ENCODE measurements at regions not wholly inside any gene's neighbourhood (a gene's known extent, or its start where the extent isn't known, plus 50 kb on each side); places are given as distances from the start of the nearest gene placed in this dataset.

DNA sequence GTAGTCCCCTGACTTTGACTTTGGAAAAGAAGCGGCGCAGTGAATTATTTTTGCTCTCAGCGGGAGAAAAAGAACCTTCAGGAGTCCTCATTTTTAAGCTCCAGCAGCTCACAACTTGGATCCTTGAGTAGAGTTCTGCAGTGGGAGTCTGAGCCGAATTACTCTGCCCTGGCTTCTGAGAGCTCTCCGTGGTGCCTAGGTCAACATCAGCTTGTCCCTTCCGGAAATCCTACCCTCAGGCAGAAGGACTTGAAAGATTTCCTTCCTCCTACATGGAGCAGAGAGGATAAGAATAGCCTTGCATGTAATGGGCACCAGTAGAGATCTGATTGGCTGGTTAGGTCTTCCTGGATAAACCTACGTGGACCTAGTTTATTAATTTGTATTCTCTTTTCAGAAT is 549.7 kb upstream of the TENM3 start:
- no peak for DNase-seq

- no peak for DNase-seq
Observed at GRCh38 chr4:181698221-181698620, 545.0 kb upstream of the TENM3 start.

DNA sequence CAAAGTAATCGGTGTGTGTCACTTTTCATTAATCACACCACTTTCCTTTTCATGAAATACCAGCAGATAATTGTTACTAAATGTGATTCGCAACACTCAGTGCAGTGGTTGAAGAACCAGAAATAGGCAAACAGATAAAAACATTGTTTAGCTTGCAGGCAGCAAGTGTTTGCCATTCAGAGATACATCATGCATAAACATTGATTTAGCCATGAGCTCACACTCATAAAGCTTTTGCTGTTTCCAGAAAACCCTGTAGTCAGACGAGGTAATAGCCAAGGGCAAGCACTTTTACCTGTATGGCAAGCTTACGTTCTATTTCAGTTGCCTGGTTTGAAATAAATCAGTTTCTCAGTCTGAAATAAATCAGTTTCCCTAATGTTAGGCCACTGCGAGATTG is 542.0 kb upstream of the TENM3 start:
- DNase-seq: no peak

GRCh38 chr4:181701894-181702293 is 541.3 kb upstream of the TENM3 start:
- no peak for DNase-seq

GRCh38 chr4:181702864-181703495 is 540.2 kb upstream of the TENM3 start:
- no peak for DNase-seq

DNA sequence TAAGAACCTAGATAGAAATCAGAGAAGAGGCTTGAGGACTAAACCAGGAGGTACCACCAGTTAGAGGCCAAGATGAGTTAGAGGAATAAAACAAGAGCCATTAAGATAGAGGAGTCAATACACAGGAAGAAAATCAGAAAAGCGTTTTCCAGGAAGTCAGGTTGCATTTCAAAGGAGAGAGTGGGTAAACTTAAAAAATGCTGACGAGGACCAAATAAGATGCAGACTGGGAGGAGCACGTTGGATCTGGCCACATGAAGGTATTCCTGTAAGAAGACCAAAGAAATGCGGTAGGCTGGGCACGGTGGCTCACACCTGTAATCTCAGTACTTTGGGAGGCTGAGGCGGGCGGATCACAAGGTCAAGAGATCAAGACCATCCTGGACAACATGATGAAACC is 533.1 kb upstream of the TENM3 start:
- DNase-seq: no peak

GRCh38 chr4:181711387-181711786 is 531.8 kb upstream of the TENM3 start:
- DNase-seq: no peak

GRCh38 chr4:181728305-181728966 is 514.8 kb upstream of the TENM3 start:
- no peak for DNase-seq

GRCh38 chr4:181731900-181732299 is 511.3 kb upstream of the TENM3 start:
- DNase-seq: no peak

GRCh38 chr4:181737744-181738143 is 505.5 kb upstream of the TENM3 start:
- no peak for DNase-seq

GRCh38 chr4:181739031-181739430 is 504.2 kb upstream of the TENM3 start:
- no peak for DNase-seq

DNA sequence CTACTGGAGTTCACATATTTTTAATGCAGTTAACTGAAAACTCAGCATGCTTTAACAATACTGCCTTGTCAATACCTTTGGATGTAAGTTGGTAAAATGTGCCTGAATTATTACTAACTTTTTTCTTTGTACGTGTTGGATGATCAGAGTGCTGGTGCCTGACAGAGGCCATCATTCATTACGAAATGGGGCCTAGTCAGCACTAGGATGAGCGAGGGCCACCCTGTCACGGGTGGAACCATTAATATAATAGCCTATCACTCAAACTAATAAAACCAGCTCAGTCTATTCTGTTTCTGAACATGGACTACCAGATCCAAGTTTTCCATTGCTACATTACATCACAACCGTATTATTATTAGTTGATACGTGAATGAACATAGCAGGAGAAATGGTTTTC is 501.7 kb upstream of the TENM3 start:
- no peak for DNase-seq

DNA sequence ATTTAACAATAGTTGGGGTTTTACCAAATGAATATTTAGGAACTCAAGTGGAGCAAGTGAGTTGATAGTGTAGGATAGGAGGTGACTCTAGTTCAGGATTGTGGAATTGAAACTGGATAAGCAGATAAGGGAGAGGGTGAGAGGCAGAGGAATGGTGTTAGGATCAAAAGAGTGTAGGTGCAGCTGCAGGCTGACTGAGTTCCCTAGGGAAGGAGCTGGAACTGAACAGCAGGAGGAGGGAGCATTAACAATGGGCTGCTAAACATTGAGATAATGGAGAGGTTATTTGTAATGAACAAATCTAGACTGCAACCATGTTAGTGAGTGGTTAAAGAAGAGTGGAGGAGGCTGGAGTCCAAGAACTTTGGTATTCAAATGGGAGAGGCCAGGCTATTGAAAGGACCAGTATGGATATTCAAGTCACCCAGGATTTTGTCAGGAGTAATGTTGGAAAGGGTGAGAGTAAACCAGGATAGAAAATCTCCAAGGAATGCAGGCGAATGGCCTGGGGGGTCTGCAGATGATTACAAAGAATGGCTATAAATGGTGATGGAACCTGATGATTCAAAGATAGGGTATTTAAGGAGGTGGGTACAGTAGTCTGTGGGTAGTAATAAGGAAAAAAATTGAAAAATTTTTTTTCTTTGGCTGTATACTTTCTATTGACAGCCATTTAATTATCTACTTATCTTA is 497.1 kb upstream of the TENM3 start:
- DNase-seq: no peak

DNA sequence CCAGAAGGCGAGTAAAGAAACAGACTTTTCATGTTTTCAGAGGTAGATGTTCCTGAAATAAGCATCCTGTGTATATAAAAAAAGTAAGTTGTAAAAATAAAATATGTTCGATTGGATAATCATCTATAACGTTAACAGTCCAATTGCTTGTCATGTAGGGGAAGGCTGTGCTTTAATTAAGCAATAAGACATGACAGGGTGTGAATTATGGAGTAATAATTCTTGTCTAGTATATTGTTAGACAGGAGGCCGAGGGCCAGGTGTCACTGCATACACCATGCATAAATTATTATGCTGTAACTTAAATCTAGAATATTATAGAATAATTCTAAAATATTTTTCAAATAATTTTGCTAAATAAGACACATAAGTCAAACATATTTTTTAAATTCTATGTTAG is 494.6 kb upstream of the TENM3 start:
- no peak for DNase-seq

GRCh38 chr4:181752516-181752915 is 490.7 kb upstream of the TENM3 start:
- DNase-seq: no peak

GRCh38 chr4:181753207-181753606 is 490.0 kb upstream of the TENM3 start:
- DNase-seq: no peak

GRCh38 chr4:181755846-181756245 is 487.4 kb upstream of the TENM3 start:
- DNase-seq: no peak

DNA sequence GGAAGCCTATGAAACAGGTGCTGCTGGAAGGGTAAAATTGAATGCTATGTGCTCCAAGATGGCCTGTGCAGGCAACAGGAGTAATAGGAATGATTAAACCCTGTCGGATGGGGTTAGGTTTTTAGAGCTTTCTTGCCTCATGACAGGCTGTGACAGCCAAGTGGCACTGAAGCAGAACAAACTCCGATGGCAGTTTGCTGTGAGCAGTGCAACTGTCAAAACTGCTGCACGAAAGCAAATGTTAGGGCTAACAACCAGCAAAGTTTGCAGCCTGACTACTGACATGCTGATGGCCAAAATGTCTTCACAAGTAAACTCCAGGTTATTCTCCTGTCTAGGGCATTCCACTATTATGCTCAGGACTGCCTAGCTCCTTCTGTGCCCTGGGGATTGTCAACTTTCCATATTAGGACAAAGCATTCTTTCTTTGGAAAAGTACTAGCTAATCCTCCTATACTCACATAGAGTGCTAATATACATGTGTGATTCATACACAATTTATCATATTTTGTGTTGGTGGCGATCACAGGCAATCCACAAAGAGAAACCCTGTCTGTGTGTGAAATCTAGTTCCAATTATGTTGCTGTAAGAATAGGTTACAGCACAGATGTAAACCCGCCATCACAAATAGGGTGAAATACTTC is 486.6 kb upstream of the TENM3 start:
- DNase-seq: no peak

- DNase-seq: no peak
Observed at GRCh38 chr4:181757098-181757497, 486.1 kb upstream of the TENM3 start.

- no peak for DNase-seq
Observed at GRCh38 chr4:181757910-181758660, 485.1 kb upstream of the TENM3 start.

GRCh38 chr4:181760560-181760959 is 482.6 kb upstream of the TENM3 start:
- DNase-seq: no peak

DNA sequence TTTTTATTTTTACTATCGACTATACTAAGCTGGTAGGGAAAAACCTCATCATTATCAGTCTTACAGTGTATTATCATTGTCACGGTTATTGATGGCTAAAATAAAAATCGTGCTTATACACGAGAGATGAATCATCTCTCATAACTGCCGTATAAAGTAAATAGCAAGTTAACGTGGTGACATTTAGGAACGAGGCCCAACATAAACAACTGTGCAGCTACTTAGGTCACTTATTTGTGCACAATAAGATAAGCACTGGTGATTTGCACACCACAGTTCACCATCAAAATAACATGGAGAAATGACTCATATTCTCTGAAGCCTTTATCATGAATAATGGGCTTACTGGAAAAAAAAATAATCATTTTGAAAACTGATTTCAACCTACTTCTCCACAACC is 482.0 kb upstream of the TENM3 start:
- no peak for DNase-seq

GRCh38 chr4:181766061-181766548 is 477.1 kb upstream of the TENM3 start:
- no peak for DNase-seq

Measured in activated naive CD4-positive, alpha-beta T cell (primary cell).